ENCODE measurements at regions not wholly inside any gene's neighbourhood (a gene's known extent, or its start where the extent isn't known, plus 50 kb on each side); places are given as distances from the start of the nearest gene placed in this dataset.
"Not testable (repeated sequence)": the region's sequence is repeated elsewhere in the genome, so short reads cannot be mapped to it uniquely, and the experiment has no call there.

DNA sequence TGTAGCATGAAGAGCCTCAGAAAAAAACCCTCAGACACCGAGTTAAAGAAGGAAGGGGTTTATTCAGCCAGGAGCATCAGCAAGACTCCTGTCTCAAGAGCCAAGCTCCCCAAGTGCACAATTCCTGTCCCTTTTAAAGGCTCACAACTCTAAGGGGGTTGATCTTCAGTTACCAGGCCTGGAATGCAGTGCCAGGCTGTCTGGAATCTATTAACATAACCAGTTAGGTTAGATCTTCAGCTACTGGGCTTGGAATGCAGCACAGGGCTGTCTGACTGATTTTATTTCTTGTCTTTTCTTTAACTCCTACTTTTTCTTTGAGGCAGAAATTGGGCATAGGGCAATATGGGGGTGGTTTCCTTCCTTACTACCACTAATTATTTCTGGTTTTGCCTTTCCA, 317.9 kb downstream of the CGGBP1 start:
- not testable (repeated sequence) for TF ChIP-seq TARDBP (CRISPR knock-in tag; IDR thresholded peaks at IDR 0.05); ZNF20 (CRISPR knock-in tag; IDR thresholded peaks at IDR 0.05); ZFP37 (CRISPR knock-in tag; IDR thresholded peaks at IDR 0.05; ENCODE audit: borderline replicate concordance); EP300 (IDR thresholded peaks at IDR 0.05; ENCODE audit: low read depth in 2 of 2, low read length in 2 of 2); EP300 (CRISPR knock-in tag; IDR thresholded peaks at IDR 0.05; ENCODE audit: borderline replicate concordance); ZBTB8A (CRISPR knock-in tag; IDR thresholded peaks at IDR 0.05; ENCODE audit: borderline replicate concordance, low read depth); CTCF (CRISPR knock-in tag; IDR thresholded peaks at IDR 0.05)

All from HepG2 (cell line).